MCF 10A (cell line): ENCODE measurements at regions not wholly inside any gene's neighbourhood (a gene's known extent, or its start where the extent isn't known, plus 50 kb on each side); places are given as distances from the start of the nearest gene placed in this dataset.

Experiments
- BruUV-seq: library from RNA; stranded (reverse); fragments of 400-500 nt; replicated peaks from 2 replicates; lab custom pipeline; 2021; lab: Mats Ljungman, UMichigan
- CTCF ChIA-PET: fragments of 300-600 bp; sonication (Branson Sonifier 250); formaldehyde crosslinking; extraction: SDS; loops from one replicate; lab custom pipeline; 2021; ENCODE audit warnings: antibody characterized with exemption, inconsistent platforms; lab: Yijun Ruan, JAX
- POLR2A ChIA-PET: fragments of 300-600, 350-650 bp; sonication (Branson Sonifier 250); formaldehyde crosslinking; extraction: SDS; loops from one replicate; lab custom pipeline; 2020; ENCODE audit warnings: antibody characterized with exemption, inconsistent platforms; lab: Yijun Ruan, JAX
- DNase-seq: peaks from one replicate; pipeline ENCODE4 v3.0.0-alpha.2; 2018; ENCODE audit not compliant: unreplicated experiment
- H3K27ac Mint-ChIP-seq: one replicate; pipeline ENCODE4 v1.8.0; 2022; ENCODE audit warnings: mild to moderate bottlenecking, low read depth, mixed read lengths; ENCODE audit not compliant: unreplicated experiment
- H3K27me3 Mint-ChIP-seq: one replicate; pipeline ENCODE4 v1.8.0; 2022; ENCODE audit warnings: mixed read lengths; ENCODE audit not compliant: insufficient read depth, unreplicated experiment
- H3K36me3 Mint-ChIP-seq: one replicate; pipeline ENCODE4 v1.8.0; 2022; ENCODE audit warnings: mild to moderate bottlenecking, moderate library complexity, mixed read lengths; ENCODE audit not compliant: insufficient read depth, unreplicated experiment
- H3K4me1 Mint-ChIP-seq: one replicate; pipeline ENCODE4 v1.8.0; 2022; ENCODE audit warnings: mixed read lengths; ENCODE audit not compliant: insufficient read depth, unreplicated experiment
- H3K4me3 Mint-ChIP-seq: one replicate; pipeline ENCODE4 v1.8.0; 2022; ENCODE audit warnings: mild to moderate bottlenecking, moderate library complexity, mixed read lengths; ENCODE audit not compliant: unreplicated experiment
- H3K9me3 Mint-ChIP-seq: one replicate; pipeline ENCODE4 v1.8.0; 2022; ENCODE audit warnings: mixed read lengths; ENCODE audit not compliant: unreplicated experiment
- CTCF ChIP-seq: fragments of 200-600 bp; IDR thresholded peaks from one replicate; pipeline ENCODE4 v1.8.0; 2022; ENCODE audit warnings: antibody characterized with exemption, mild to moderate bottlenecking; ENCODE audit not compliant: unreplicated experiment
- intact Hi-C: fragments of 100-400 bp; cut with micrococcal nuclease; formaldehyde crosslinking; loops from 2 replicates; pipeline ENCODE4 v1.14.1; 2022

DNA sequence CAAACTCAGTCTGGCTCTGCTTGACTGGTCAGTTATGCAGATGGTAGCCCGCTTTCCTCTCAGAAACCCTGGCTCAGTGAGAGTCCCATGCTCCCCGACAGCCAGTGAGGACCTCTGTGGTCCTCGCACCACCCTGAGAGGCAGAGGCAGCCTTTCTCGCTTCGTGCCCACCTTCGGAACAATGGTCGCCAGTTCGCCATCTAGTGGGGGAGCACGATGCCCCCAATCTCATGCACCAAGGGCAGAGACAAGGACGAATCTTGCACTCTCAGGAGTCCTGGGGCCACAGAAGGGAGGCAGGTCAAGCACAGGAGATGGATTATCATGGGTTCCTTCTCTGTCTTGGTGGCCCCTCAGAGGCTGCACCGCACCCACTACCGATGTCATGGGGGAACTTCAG, 75.2 kb downstream of the RHCG start:
- intact Hi-C loops = no loop called here
- no peak overlapping the region for H3K4me3 Mint-ChIP-seq
- CTCF ChIA-PET = interaction anchor here (0.9 to 18.6 kb wide), 4 partner anchors 8 to 592 kb away, joined by 4 to 443 read pairs (median 14); no protein-coding TSS in a partner anchor
- H3K27me3 Mint-ChIP-seq = peaks cover 69% of the 10 kb centered on the region
- H3K9me3 Mint-ChIP-seq = no peaks in the 10 kb centered on the region
- BruUV-seq = no TSS peak
- no peak for DNase-seq
- no peak for TF ChIP-seq CTCF
- H3K36me3 Mint-ChIP-seq = no peaks in the 10 kb centered on the region
- H3K4me1 Mint-ChIP-seq = no peaks in the 10 kb centered on the region
- POLR2A ChIA-PET = no interaction called here
- H3K27ac Mint-ChIP-seq = no peak overlapping the region

- ChIA-PET POLR2A (interaction anchor here (1.7 kb wide), 1 partner anchor 61 kb away, joined by 4 read pairs; no protein-coding TSS in a partner anchor), CTCF (interaction anchor here (0.6 to 18.6 kb wide), 7 partner anchors 10 to 98 kb away, joined by 3 to 443 read pairs (median 7); no protein-coding TSS in a partner anchor)
- Mint-ChIP-seq H3K27ac (no peak overlapping the region), H3K4me1 (no peaks in the 10 kb centered on the region), H3K9me3 (no peaks in the 10 kb centered on the region), H3K36me3 (no peaks in the 10 kb centered on the region), H3K4me3 (no peak overlapping the region), H3K27me3 (peaks cover 75% of the 10 kb centered on the region)
- peak; percentile 41 for DNase-seq
- no peak for TF ChIP-seq CTCF
- BruUV-seq = no TSS peak
- intact Hi-C loops = no loop called here
Measured at GRCh38 chr15:89419370-89419984, 76.9 kb downstream of the RHCG start.

GRCh38 chr15:89417206-89417725, 79.1 kb downstream of the RHCG start:
- H3K4me3 Mint-ChIP-seq = no peak overlapping the region
- H3K36me3 Mint-ChIP-seq = no peaks in the 10 kb centered on the region
- no peaks in the 10 kb centered on the region for H3K9me3 Mint-ChIP-seq
- BruUV-seq = no TSS peak
- DNase-seq = no peak
- intact Hi-C loops = no loop called here
- peaks cover 81% of the 10 kb centered on the region for H3K27me3 Mint-ChIP-seq
- TF ChIP-seq CTCF = no peak
- H3K27ac Mint-ChIP-seq = no peak overlapping the region
- H3K4me1 Mint-ChIP-seq = no peaks in the 10 kb centered on the region
- CTCF ChIA-PET = interaction anchor here (0.5 to 18.6 kb wide), 18 partner anchors 10 to 490 kb away, joined by 3 to 443 read pairs (median 4); no protein-coding TSS in a partner anchor
- POLR2A ChIA-PET = no interaction called here

DNA sequence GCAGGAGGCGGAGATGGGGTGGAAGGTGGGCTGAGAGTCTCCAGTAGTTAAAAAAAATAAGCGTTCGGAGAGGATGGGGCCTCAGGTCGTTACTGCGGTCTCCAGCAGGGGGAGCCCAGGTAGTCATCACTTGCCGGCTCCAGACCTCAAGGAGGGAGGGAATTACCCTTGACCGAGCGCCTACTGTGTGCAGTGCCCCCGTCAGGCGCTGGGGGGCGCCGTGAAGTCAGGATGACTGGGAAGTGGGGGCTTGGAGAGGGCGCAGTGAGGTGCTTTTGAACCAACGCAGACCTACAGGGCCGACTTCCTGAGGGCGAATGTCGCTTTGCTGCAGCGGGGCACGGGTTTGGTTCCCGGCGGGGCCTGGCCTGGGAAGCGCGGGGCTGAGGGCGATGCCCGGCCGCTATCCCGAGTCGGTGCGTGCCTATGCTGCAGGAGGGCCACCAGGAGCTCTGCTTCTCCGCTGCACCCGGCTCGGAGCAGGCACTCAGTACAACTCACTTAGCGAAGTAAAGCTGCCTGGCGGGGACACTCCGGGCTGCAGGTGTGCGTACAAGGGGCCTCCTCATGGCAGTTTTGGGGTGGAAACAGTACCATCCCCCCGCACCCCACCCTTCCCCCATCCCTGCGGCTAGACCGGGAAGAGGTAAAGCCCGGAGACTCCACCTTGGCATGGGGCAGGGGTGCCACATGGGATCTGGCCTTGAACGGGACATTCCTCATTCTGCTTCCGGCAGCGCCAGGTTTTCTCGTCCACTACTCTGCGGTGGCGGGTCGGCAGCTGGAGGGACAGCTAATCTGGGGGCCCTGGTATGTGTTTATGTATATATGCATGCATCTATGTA, 79.8 kb downstream of the RHCG start:
- intact Hi-C loops = no loop called here
- H3K9me3 Mint-ChIP-seq = no peaks in the 10 kb centered on the region

More for the DNA sequence above, 79.8 kb downstream of the RHCG start:
- Mint-ChIP-seq H3K36me3 (no peaks in the 10 kb centered on the region), H3K4me3 (no peak overlapping the region), H3K4me1 (no peaks in the 10 kb centered on the region), H3K27me3 (peaks cover 81% of the 10 kb centered on the region), H3K27ac (no peak overlapping the region)
- ChIA-PET CTCF (interaction anchor here (0.5 to 18.6 kb wide), 18 partner anchors 10 to 490 kb away, joined by 3 to 443 read pairs (median 3); no protein-coding TSS in a partner anchor), POLR2A (no interaction called here)
- peak; percentile 73 for DNase-seq
- TF ChIP-seq CTCF = peak; percentile 92
- BruUV-seq = no TSS peak
